ENCODE measurements at regions not wholly inside any gene's neighbourhood (a gene's known extent, or its start where the extent isn't known, plus 50 kb on each side); places are given as distances from the start of the nearest gene placed in this dataset.

DNA sequence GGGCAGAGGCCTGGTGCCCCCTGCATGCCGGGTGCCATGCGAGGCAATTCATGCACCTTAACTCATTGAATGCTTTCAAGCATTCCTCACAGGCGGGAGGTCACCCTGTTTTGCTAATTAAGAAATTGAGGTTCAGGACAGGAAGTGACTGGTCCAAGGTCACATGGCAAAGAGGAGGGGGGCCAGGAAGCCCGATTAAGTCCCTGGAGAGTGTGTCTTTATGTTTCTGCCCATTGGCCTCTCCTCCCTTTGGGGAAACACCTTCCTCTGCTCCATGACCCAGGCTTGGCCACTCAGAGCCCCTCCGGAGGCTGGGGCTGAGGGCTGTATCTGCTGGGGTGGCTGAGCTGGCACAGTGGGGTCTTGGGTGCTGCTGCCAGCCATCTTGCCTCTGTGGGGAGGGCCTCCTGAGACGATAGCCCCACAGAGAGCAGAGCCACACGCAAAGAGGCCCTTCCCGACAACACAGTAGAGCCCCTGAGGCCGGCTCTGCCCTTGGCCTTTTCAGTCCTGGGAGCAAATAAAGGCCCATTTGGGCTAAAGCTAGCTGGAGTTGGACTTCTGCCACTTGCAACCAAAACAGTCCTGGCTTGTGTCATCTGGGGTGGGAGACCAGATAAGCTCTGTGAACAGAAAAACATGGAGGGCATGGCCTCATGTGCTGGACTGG lies 90.8 kb upstream of the NEURL1B start:
- Histone ChIP-seq H3K9me3 (no peaks in the 10 kb centered on the region), H3K36me3 (no peaks in the 10 kb centered on the region), H3K4me1 (no peaks in the 10 kb centered on the region), H3K4me3 (no peak overlapping the region), H3K27me3 (no peaks in the 10 kb centered on the region), H3K27ac (no peak overlapping the region)
- peak in 1 of 4 donors; percentile 38 for ATAC-seq
- intact Hi-C loops (cut with DNase I), result no loop called here
- DNase-seq, result no peak
- 56% methylated on average over 3 of the region's 9 CpGs for WGBS (ENCODE audit: insufficient coverage, low coverage, low lambda C conversion rate, missing lambda C conversion rate)
- TF ChIP-seq, protein P1, sequence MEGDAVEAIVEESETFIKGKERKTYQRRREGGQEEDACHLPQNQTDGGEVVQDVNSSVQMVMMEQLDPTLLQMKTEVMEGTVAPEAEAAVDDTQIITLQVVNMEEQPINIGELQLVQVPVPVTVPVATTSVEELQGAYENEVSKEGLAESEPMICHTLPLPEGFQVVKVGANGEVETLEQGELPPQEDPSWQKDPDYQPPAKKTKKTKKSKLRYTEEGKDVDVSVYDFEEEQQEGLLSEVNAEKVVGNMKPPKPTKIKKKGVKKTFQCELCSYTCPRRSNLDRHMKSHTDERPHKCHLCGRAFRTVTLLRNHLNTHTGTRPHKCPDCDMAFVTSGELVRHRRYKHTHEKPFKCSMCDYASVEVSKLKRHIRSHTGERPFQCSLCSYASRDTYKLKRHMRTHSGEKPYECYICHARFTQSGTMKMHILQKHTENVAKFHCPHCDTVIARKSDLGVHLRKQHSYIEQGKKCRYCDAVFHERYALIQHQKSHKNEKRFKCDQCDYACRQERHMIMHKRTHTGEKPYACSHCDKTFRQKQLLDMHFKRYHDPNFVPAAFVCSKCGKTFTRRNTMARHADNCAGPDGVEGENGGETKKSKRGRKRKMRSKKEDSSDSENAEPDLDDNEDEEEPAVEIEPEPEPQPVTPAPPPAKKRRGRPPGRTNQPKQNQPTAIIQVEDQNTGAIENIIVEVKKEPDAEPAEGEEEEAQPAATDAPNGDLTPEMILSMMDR (IDR thresholded peaks at IDR 0.05), result no peak
- TF ChIP-seq POLR2A (IDR thresholded peaks at IDR 0.05), result no peak

DNA sequence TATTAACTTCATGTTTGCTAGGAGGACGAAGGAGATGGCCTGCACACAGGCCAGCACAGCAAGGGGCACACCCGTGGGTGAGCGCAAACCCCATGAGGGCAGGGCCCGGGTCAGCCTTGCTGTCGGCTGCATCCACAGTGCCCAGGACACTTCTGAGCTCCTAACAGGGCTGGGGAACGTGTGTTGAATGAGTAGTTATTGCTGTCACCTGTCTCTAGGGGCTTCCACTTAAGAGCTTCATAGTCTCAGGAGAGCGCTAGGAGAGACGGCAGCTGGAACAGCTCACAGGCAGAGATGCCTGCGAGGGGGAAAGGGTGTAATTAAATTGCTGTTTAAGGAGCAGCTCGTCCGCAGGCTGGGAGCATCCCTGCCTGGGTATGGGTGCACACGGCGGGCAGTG lies 91.4 kb upstream of the NEURL1B start:
- no peak for TF ChIP-seq POLR2A (IDR thresholded peaks at IDR 0.05)
- TF ChIP-seq, protein P1 (IDR thresholded peaks at IDR 0.05), result no peak
- Histone ChIP-seq H3K27ac (no peak overlapping the region), H3K4me3 (no peak overlapping the region), H3K9me3 (no peaks in the 10 kb centered on the region), H3K4me1 (no peaks in the 10 kb centered on the region), H3K27me3 (no peaks in the 10 kb centered on the region), H3K36me3 (no peaks in the 10 kb centered on the region)
- ATAC-seq, result no peak
- DNase-seq, result no peak
- intact Hi-C loops (cut with DNase I), result no loop called here
- 80% methylated on average over 3 of the region's 13 CpGs for WGBS (ENCODE audit: insufficient coverage, low coverage, low lambda C conversion rate, missing lambda C conversion rate)

DNA sequence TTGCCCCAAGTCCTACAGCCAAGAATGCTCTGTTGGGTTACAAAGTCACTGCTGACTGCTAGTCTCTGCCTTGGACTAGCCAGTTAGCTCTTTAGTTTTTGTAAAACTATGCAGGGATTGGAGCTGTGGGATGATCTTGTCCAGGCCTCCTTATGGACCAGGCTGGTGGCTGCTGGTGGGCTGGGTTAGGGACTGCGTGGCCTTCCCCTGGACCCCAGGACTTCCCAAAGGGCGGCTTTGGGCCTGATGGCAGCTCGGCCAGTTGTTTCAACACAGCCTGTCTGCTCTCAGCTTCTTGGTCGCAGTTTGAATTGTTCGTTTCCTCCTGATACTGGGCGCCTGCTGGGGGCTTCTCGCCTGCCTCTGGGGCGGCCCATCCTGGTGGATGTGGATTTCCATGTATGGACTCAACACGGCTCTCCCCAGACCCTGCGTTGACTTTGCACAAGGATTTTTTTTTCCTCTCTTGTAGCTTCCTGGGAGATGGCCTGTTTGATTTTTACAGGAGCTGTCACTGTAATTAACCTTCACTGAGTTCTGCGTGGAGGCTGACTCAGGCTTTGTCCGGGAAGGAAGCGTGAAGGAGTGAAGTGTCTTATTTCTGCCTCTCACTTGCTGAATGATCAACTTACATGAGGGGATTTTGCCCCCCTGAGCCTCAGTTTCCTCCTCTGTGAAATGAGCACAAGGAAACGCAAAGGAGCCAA lies 91.9 kb upstream of the NEURL1B start:
- Histone ChIP-seq H3K4me1 (no peaks in the 10 kb centered on the region), H3K36me3 (no peaks in the 10 kb centered on the region), H3K27ac (no peak overlapping the region), H3K4me3 (no peak overlapping the region), H3K27me3 (no peaks in the 10 kb centered on the region), H3K9me3 (no peaks in the 10 kb centered on the region)
- ATAC-seq, result no peak
- no peak for TF ChIP-seq POLR2A (IDR thresholded peaks at IDR 0.05)
- TF ChIP-seq, protein P1 (IDR thresholded peaks at IDR 0.05), result no peak
- intact Hi-C loops (cut with DNase I), result no loop called here
- 59% methylated on average over 9 of the region's 14 CpGs for WGBS (ENCODE audit: insufficient coverage, low coverage, low lambda C conversion rate, missing lambda C conversion rate)
- DNase-seq, result no peak

DNA sequence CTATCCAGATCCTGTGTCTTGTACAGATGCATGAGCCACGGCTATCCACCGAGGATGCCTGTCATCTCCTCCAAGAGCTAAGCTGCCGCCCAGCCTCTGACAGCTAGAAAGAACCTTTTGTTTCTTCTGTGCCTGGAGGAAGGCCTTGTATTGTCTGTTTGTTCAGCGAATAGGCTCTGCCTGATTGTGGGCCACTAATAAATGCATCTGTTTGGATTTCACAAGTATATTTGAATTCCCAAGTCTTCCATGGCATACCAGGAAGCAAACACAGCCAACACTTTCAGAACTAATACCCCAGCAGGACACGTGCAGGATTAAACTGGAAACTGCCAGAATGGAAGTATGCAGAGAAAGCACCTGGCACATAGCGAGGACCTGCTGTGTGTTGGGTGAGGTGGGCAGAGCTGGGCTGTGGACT lies 92.7 kb upstream of the NEURL1B start:
- H3K27me3 ChIP-seq, result no peaks in the 10 kb centered on the region
- H3K36me3 ChIP-seq, result no peaks in the 10 kb centered on the region
- TF ChIP-seq, protein P1 (IDR thresholded peaks at IDR 0.05), result no peak
- no peak for TF ChIP-seq POLR2A (IDR thresholded peaks at IDR 0.05)
- intact Hi-C loops (cut with DNase I), result no loop called here
- H3K27ac ChIP-seq, result no peak overlapping the region
- H3K4me3 ChIP-seq, result no peak overlapping the region
- WGBS (ENCODE audit: insufficient coverage, low coverage, low lambda C conversion rate, missing lambda C conversion rate), result 56% methylated on average over 6 of the region's 6 CpGs
- no peak for DNase-seq
- no peak for ATAC-seq
- H3K4me1 ChIP-seq, result no peaks in the 10 kb centered on the region
- H3K9me3 ChIP-seq, result no peaks in the 10 kb centered on the region

All from right lobe of liver (tissue), 6 donors.